NOMO-1 (cell line): ENCODE measurements at regions not wholly inside any gene's neighbourhood (a gene's known extent, or its start where the extent isn't known, plus 50 kb on each side); places are given as distances from the start of the nearest gene placed in this dataset.
"Not testable (repeated sequence)": the region's sequence is repeated elsewhere in the genome, so short reads cannot be mapped to it uniquely, and the experiment has no call there.

ENCODE experiments used
- DNase-seq, 2 experiments: peaks; one replicate each; lab custom pipeline; 2025; ENCODE audit not compliant: unreplicated experiment in 2 of 2; lab: John Stamatoyannopoulos, UW

DNA sequence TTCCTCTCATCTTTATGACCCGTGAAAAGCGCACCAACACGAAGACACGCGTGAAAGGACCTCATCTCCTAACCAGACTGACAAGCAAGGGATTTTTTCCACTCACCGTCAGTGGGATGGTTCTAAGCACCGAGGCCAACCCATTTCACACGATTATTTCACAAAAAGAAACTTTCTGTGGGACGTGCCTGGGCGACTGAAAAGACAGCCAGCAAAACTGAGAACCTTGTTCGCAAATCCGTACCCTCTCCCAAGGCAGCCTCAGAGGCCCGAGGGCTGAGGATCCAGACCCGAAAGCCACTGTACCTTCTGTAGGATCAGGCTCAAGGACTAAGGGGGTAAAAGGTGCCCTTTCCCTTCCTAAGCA is 84.9 kb upstream of the METTL9 start:
- DNase-seq: not testable (repeated sequence)

- not testable (repeated sequence) for DNase-seq
Measured at GRCh38 chr16:21516705-21517040, 82.7 kb upstream of the METTL9 start.

DNA sequence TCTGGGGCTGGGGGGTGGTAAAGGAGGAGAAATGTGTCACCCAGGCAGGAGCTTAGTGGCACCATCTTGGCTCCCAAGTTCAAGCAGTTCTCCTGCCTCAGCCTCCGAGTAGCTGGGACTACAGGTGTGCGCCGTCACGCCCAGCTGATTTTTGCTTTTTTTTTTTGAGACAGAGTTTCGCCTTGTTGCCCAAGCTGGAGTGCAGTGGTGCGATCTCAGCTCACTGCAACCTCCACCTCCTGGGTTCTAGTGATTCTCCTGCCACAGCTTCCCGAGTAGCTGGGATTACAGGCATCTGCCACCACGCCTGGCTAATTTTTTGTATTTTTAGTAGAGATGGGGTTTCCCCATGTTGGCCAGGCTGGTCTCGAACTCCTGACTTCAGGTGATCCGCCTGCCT is 82.1 kb upstream of the METTL9 start:
- DNase-seq: not testable (repeated sequence)

DNA sequence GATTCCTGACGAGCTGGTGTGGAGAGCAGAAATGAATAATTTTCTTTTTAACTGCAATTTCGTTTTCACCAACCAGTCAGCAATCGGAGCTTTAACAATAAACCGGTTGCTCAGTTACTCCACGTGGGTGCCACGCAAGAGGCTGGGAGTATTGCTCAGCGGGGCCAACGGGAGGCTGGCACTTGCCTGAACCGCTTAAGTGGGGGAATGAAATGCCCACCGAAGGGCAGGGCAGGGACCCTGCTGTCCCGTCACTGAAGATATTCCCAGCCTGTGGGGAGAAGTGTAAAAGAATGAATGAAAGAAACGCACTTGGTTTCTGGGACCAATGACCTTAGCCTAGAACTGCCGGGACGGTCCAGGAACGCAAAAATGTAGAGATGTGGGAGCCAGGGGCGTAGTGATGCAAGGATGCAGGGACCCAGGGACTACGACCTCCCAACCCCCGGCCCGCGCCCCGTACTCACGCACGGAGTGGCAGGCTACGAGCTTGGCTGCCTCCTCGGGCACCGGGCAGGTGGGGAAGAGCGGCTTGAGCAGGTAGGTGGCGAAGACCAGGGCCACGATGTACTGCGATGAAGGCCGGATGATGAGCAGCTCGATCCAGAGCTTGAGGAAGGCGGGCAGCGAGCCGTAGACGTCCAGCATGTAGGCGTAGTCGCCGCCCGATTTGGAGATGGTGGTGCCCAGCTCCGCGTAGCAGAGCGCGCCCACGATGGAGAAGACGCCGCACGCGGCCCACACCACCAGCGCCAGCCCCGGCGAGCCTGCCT is 79.8 kb upstream of the METTL9 start:
- DNase-seq: not testable (repeated sequence)

GRCh38 chr16:21520134-21521047 is 79.0 kb upstream of the METTL9 start:
- DNase-seq: peak; percentile 76 to 78

DNA sequence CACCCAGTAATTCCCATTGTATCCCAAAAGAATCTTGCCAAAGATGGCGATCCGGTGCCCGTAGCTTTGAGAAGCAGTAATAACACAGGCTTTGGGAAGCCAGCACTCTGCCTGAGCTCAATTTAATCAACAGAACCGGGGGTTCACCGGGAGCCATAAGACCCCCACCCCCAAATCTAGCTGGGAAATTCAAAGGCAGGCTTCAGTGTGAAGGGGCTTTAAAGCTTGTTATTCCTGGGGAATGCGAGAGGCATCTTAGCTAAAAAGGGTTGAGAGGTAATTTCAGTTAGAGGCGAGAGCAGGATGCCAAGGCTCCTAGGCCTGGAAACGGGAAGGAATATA is 78.4 kb upstream of the METTL9 start:
- DNase-seq: not testable (repeated sequence)

- not testable (repeated sequence) for DNase-seq
Measured at GRCh38 chr16:21521390-21522143, 77.8 kb upstream of the METTL9 start.

GRCh38 chr16:21522846-21523245 is 76.5 kb upstream of the METTL9 start:
- not testable (repeated sequence) for DNase-seq

GRCh38 chr16:21523411-21524067 is 75.8 kb upstream of the METTL9 start:
- DNase-seq: no peak

DNA sequence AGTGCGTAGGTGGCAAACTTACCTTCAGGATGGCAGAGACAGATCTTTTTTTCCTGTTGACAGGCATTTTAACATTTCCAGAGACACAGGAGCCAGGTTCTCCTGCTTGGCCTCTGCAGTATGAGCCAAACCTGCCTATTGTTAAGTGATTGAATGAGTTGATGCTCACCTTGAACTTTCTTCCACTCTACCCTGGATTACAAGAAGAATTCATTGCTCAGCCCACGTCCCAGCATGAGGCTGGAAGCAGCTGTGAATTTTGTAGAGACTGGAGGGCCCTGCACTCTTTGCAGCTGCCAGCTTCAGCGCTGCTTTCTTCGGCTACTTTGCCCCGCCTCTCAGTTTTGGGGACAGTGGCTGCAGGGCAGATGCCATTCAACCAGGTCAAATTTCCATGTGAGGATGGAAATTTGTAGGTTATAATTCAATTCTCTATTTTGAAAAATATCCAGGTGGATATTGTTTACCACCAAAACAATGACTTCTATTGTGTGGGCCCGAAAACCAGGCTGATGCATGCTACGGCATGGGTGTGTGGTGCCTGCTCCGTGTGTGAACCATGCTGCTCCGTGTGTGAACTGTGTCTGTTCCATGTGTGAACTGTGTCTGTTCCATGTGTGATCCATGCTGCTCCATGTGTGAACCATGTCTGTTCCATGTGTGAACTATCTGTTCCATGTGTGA is 75.2 kb upstream of the METTL9 start:
- DNase-seq: no peak

DNA sequence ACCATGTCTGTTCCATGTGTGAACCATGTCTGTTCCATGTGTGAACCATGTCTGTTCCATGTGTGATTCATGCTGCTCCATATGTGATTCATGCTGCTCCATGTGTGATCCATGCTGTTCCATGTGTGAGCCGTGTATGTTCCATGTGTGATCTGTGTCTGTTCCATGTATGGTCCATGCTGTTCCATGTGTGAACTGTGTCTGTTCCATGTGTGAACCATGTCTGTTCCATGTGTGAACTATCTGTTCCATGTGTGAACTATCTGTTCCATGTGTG is 74.7 kb upstream of the METTL9 start:
- DNase-seq: not testable (repeated sequence)

- DNase-seq: not testable (repeated sequence)
Measured at GRCh38 chr16:21525029-21525895, 74.1 kb upstream of the METTL9 start.

- DNase-seq: not testable (repeated sequence)
Measured at GRCh38 chr16:21525956-21526922, 73.1 kb upstream of the METTL9 start.

DNA sequence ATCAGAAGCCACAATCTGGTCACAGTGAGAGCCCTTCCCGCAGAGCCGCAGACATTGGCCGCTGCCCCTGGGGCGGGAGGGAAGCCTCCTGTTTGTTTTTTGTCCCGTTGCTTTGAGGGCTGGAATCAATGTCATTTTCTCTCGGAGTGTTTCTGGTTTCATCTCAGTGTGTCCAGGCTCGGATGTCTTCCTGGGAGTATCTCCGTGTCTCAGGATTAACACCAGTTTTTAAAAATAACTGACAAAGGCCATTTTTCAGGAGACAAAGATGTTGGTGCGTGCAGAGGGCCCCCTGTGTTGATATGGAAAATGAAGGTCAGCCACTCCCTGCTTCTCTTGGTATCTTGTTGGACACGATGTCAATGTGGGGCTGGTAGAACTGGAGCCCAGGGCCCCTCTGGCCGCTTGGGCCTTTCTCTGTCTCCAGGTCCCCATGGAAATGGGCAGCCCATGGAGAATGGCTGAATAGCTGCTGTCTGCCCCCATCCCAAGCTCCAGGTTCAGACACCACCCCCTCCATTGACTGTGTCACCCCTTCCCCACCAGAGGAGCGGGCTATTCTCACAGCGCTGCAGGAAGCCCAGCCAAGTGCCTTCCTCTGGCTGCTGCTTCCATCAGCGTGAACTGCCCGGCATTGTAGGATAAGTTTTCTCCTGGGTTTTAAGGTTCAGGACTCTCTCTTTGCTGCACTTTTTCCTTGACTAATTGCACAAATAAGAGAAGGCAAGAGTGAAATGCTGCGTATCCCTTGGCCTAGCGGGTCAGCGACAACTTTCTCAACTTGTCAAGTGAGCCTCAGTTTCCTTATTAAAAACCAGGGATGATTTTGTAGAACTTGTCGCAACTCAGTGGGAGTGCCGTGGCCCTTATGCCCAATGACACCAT is 72.2 kb upstream of the METTL9 start:
- DNase-seq: no peak

DNA sequence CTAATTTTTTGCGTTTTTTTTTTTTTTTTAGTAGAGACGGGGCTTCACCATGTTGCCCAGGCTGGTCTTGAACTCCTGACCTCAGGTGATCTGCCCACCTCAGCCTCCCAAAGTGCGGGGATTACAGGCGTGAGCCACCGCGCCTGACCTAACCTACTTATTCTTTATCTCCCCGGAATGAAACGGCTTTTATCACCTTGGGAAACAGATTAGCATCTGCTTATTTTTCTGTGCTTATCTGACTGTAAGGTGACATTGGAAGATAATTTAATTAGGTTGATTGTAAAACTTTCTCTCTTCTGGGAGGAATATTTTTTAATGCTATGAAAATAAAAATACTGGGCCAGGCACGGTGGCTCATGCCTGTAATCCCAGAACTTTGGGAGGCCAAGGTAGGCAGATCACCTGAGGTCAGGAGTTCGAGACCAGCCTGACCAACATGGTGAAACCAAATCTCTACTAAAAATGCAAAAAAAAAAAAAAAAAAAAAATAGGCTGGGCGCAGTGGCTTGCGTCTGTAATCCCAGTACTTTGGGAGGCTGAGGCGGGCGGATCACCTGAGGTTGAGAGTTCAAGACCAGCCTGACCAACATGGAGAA is 70.2 kb upstream of the METTL9 start:
- DNase-seq: not testable (repeated sequence)

- not testable (repeated sequence) for DNase-seq
Measured at GRCh38 chr16:21530729-21531383, 68.5 kb upstream of the METTL9 start.
